ENCODE measurements at regions not wholly inside any gene's neighbourhood (a gene's known extent, or its start where the extent isn't known, plus 50 kb on each side); places are given as distances from the start of the nearest gene placed in this dataset.

DNA sequence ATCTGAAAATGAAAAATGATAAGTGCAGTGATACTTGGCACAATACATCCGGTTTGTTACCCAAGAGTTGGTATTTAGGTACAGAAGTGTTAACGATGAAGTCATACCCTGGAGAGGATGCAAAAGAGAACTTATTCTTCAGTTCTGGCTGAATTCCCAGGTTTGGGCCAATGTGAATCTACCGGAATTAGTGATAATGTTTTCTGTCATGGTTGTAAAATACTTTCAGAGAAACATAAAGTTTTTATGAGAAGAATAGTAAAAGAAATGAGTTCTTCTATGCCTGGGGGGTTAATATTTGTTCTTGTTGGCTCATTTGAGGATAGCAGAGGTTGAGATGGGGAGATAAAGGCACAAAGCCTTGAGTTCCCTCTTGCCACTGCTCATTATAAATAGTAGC lies 509.9 kb upstream of the POU3F2 start:
- DNase-seq (no peak), ATAC-seq (no peak)
- Mint-ChIP-seq H3K27ac (no peak overlapping the region), H3K4me3 (no peak overlapping the region), H3K36me3 (no peaks in the 10 kb centered on the region), H3K27me3 (ENCODE audit: low read depth in 2 of 2) (no peaks in the 10 kb centered on the region), H3K4me1 (no peaks in the 10 kb centered on the region), H3K9me3 (peaks cover 10 to 14% of the 10 kb centered on the region in 2 donors)
- no peaks in the 10 kb centered on the region for H3K4me1 ChIP-seq (ENCODE audit: control insufficient read depth, insufficient read depth, low read length)
- H3K4me3 ChIP-seq (ENCODE audit: low read length), result no peak overlapping the region
- TF ChIP-seq, protein P1, sequence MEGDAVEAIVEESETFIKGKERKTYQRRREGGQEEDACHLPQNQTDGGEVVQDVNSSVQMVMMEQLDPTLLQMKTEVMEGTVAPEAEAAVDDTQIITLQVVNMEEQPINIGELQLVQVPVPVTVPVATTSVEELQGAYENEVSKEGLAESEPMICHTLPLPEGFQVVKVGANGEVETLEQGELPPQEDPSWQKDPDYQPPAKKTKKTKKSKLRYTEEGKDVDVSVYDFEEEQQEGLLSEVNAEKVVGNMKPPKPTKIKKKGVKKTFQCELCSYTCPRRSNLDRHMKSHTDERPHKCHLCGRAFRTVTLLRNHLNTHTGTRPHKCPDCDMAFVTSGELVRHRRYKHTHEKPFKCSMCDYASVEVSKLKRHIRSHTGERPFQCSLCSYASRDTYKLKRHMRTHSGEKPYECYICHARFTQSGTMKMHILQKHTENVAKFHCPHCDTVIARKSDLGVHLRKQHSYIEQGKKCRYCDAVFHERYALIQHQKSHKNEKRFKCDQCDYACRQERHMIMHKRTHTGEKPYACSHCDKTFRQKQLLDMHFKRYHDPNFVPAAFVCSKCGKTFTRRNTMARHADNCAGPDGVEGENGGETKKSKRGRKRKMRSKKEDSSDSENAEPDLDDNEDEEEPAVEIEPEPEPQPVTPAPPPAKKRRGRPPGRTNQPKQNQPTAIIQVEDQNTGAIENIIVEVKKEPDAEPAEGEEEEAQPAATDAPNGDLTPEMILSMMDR (IDR thresholded peaks at IDR 0.05), result no peak
- H3K27ac ChIP-seq (ENCODE audit: low read length), result no peak overlapping the region
- H3K9me3 ChIP-seq (ENCODE audit: control insufficient read depth, insufficient read depth, low read length), result no peaks in the 10 kb centered on the region
- H3K27me3 ChIP-seq (ENCODE audit: control insufficient read depth, insufficient read depth, low read length), result no peaks in the 10 kb centered on the region
- 87% methylated on average over 3 of the region's 3 CpGs for WGBS (ENCODE audit: insufficient coverage)
- intact Hi-C loops (cut with micrococcal nuclease), result no loop called here
- no peaks in the 10 kb centered on the region for H3K36me3 ChIP-seq (ENCODE audit: control insufficient read depth, insufficient read depth, low read length)

GRCh38 chr6:98325366-98325765 lies 509.0 kb upstream of the POU3F2 start:
- TF ChIP-seq, protein P1 (IDR thresholded peaks at IDR 0.05), result no peak
- Mint-ChIP-seq H3K36me3 (no peaks in the 10 kb centered on the region), H3K9me3 (peaks cover 9 to 12% of the 10 kb centered on the region in 2 donors), H3K4me1 (no peaks in the 10 kb centered on the region), H3K27me3 (ENCODE audit: low read depth in 2 of 2) (no peaks in the 10 kb centered on the region), H3K4me3 (no peak overlapping the region), H3K27ac (no peak overlapping the region)
- 75% methylated on average over 1 of the region's 1 CpG for WGBS (ENCODE audit: insufficient coverage)
- Histone ChIP-seq H3K27me3 (ENCODE audit: control insufficient read depth, insufficient read depth, low read length) (no peaks in the 10 kb centered on the region), H3K9me3 (ENCODE audit: control insufficient read depth, insufficient read depth, low read length) (no peaks in the 10 kb centered on the region), H3K27ac (ENCODE audit: low read length) (no peak overlapping the region), H3K4me1 (ENCODE audit: control insufficient read depth, insufficient read depth, low read length) (no peaks in the 10 kb centered on the region), H3K4me3 (ENCODE audit: low read length) (no peak overlapping the region), H3K36me3 (ENCODE audit: control insufficient read depth, insufficient read depth, low read length) (no peaks in the 10 kb centered on the region)
- DNase-seq (no peak), ATAC-seq (no peak)
- intact Hi-C loops (cut with micrococcal nuclease), result no loop called here

- H3K4me1 Mint-ChIP-seq, result no peaks in the 10 kb centered on the region
- DNase-seq (no peak), ATAC-seq (no peak)
- peaks cover 5 to 7% of the 10 kb centered on the region in 2 donors for H3K9me3 Mint-ChIP-seq
- H3K36me3 Mint-ChIP-seq, result peaks cover 2% of the 10 kb centered on the region
- H3K27ac ChIP-seq (ENCODE audit: low read length), result no peak overlapping the region
- H3K36me3 ChIP-seq (ENCODE audit: control insufficient read depth, insufficient read depth, low read length), result no peaks in the 10 kb centered on the region
- H3K4me3 ChIP-seq (ENCODE audit: low read length), result no peak overlapping the region
- intact Hi-C loops (cut with micrococcal nuclease), result no loop called here
- no peak overlapping the region for H3K27ac Mint-ChIP-seq
- WGBS (ENCODE audit: insufficient coverage), result 78% methylated on average over 1 of the region's 2 CpGs
- H3K4me3 Mint-ChIP-seq, result no peak overlapping the region
- H3K4me1 ChIP-seq (ENCODE audit: control insufficient read depth, insufficient read depth, low read length), result no peaks in the 10 kb centered on the region
- H3K27me3 Mint-ChIP-seq (ENCODE audit: low read depth in 2 of 2), result no peaks in the 10 kb centered on the region
- TF ChIP-seq, protein P1 (IDR thresholded peaks at IDR 0.05), result no peak
- no peaks in the 10 kb centered on the region for H3K27me3 ChIP-seq (ENCODE audit: control insufficient read depth, insufficient read depth, low read length)
- H3K9me3 ChIP-seq (ENCODE audit: control insufficient read depth, insufficient read depth, low read length), result no peaks in the 10 kb centered on the region
These were observed 501.1 kb upstream of the POU3F2 start for GRCh38 chr6:98333273-98333672.

GRCh38 chr6:98335594-98335993 lies 498.8 kb upstream of the POU3F2 start:
- no peaks in the 10 kb centered on the region for H3K4me1 Mint-ChIP-seq
- no peaks in the 10 kb centered on the region for H3K9me3 ChIP-seq (ENCODE audit: control insufficient read depth, insufficient read depth, low read length)
- H3K4me1 ChIP-seq (ENCODE audit: control insufficient read depth, insufficient read depth, low read length), result no peaks in the 10 kb centered on the region
- no peak overlapping the region for H3K4me3 ChIP-seq (ENCODE audit: low read length)
- H3K36me3 ChIP-seq (ENCODE audit: control insufficient read depth, insufficient read depth, low read length), result no peaks in the 10 kb centered on the region
- intact Hi-C loops (cut with micrococcal nuclease), result no loop called here
- H3K27me3 Mint-ChIP-seq (ENCODE audit: low read depth in 2 of 2), result no peaks in the 10 kb centered on the region
- H3K4me3 Mint-ChIP-seq, result no peak overlapping the region
- no peak overlapping the region for H3K27ac ChIP-seq (ENCODE audit: low read length)
- H3K27me3 ChIP-seq (ENCODE audit: control insufficient read depth, insufficient read depth, low read length), result no peaks in the 10 kb centered on the region
- DNase-seq (no peak), ATAC-seq (no peak)
- H3K36me3 Mint-ChIP-seq, result peaks cover 6% of the 10 kb centered on the region
- TF ChIP-seq, protein P1 (IDR thresholded peaks at IDR 0.05), result no peak
- peaks cover 4 to 9% of the 10 kb centered on the region in 2 donors for H3K9me3 Mint-ChIP-seq
- no peak overlapping the region for H3K27ac Mint-ChIP-seq

Data from natural killer cell (primary cell).